MCF 10A (cell line): ENCODE measurements at regions not wholly inside any gene's neighbourhood (a gene's known extent, or its start where the extent isn't known, plus 50 kb on each side); places are given as distances from the start of the nearest gene placed in this dataset.

ENCODE experiments used
- BruUV-seq: library from RNA; stranded (reverse); fragments of 400-500 nt; replicated peaks from 2 replicates; lab custom pipeline; 2021; lab: Mats Ljungman, UMichigan
- CTCF ChIA-PET: fragments of 300-600 bp; sonication (Branson Sonifier 250); formaldehyde crosslinking; extraction: SDS; loops from one replicate; lab custom pipeline; 2021; ENCODE audit warnings: antibody characterized with exemption, inconsistent platforms; lab: Yijun Ruan, JAX
- POLR2A ChIA-PET: fragments of 300-600, 350-650 bp; sonication (Branson Sonifier 250); formaldehyde crosslinking; extraction: SDS; loops from one replicate; lab custom pipeline; 2020; ENCODE audit warnings: antibody characterized with exemption, inconsistent platforms; lab: Yijun Ruan, JAX
- DNase-seq: peaks from one replicate; pipeline ENCODE4 v3.0.0-alpha.2; 2018; ENCODE audit not compliant: unreplicated experiment
- H3K27ac Mint-ChIP-seq: one replicate; pipeline ENCODE4 v1.8.0; 2022; ENCODE audit warnings: mild to moderate bottlenecking, low read depth, mixed read lengths; ENCODE audit not compliant: unreplicated experiment
- H3K27me3 Mint-ChIP-seq: one replicate; pipeline ENCODE4 v1.8.0; 2022; ENCODE audit warnings: mixed read lengths; ENCODE audit not compliant: insufficient read depth, unreplicated experiment
- H3K36me3 Mint-ChIP-seq: one replicate; pipeline ENCODE4 v1.8.0; 2022; ENCODE audit warnings: mild to moderate bottlenecking, moderate library complexity, mixed read lengths; ENCODE audit not compliant: insufficient read depth, unreplicated experiment
- H3K4me1 Mint-ChIP-seq: one replicate; pipeline ENCODE4 v1.8.0; 2022; ENCODE audit warnings: mixed read lengths; ENCODE audit not compliant: insufficient read depth, unreplicated experiment
- H3K4me3 Mint-ChIP-seq: one replicate; pipeline ENCODE4 v1.8.0; 2022; ENCODE audit warnings: mild to moderate bottlenecking, moderate library complexity, mixed read lengths; ENCODE audit not compliant: unreplicated experiment
- H3K9me3 Mint-ChIP-seq: one replicate; pipeline ENCODE4 v1.8.0; 2022; ENCODE audit warnings: mixed read lengths; ENCODE audit not compliant: unreplicated experiment
- CTCF ChIP-seq: fragments of 200-600 bp; IDR thresholded peaks from one replicate; pipeline ENCODE4 v1.8.0; 2022; ENCODE audit warnings: antibody characterized with exemption, mild to moderate bottlenecking; ENCODE audit not compliant: unreplicated experiment
- intact Hi-C: fragments of 100-400 bp; cut with micrococcal nuclease; formaldehyde crosslinking; loops from 2 replicates; pipeline ENCODE4 v1.14.1; 2022

- Mint-ChIP-seq H3K36me3 (no peaks in the 10 kb centered on the region), H3K4me1 (no peaks in the 10 kb centered on the region), H3K27ac (no peak overlapping the region), H3K27me3 (no peaks in the 10 kb centered on the region), H3K4me3 (no peak overlapping the region), H3K9me3 (peaks cover 15% of the 10 kb centered on the region)
- ChIA-PET CTCF (interaction anchor here (0.6 kb wide), 1 partner anchor 267 kb away, joined by 5 read pairs; no protein-coding TSS in a partner anchor), POLR2A (no interaction called here)
- BruUV-seq = no TSS peak
- intact Hi-C loops = no loop called here
- DNase-seq = no peak
- TF ChIP-seq CTCF = no peak
These were observed 694.6 kb downstream of the SUCLG1 start for GRCh38 chr2:83764447-83765005.

- Mint-ChIP-seq H3K9me3 (peaks cover 6% of the 10 kb centered on the region), H3K27ac (no peak overlapping the region), H3K4me1 (no peaks in the 10 kb centered on the region), H3K36me3 (no peaks in the 10 kb centered on the region), H3K4me3 (no peak overlapping the region), H3K27me3 (no peaks in the 10 kb centered on the region)
- CTCF ChIA-PET = no interaction called here
- POLR2A ChIA-PET = no interaction called here
- DNase-seq = peak; percentile 2
- BruUV-seq = no TSS peak
- intact Hi-C loops = no loop called here
- no peak for TF ChIP-seq CTCF
These were observed 701.8 kb downstream of the SUCLG1 start for GRCh38 chr2:83757329-83757728.

- ChIA-PET CTCF (interaction anchor here (0.5 kb wide), 1 partner anchor 14 kb away, joined by 3 read pairs; no protein-coding TSS in a partner anchor), POLR2A (interaction anchor here (0.6 kb wide), 1 partner anchor 8 kb away, joined by 3 read pairs; no protein-coding TSS in a partner anchor)
- H3K4me3 Mint-ChIP-seq = no peak overlapping the region
- no peaks in the 10 kb centered on the region for H3K36me3 Mint-ChIP-seq
- no peak overlapping the region for H3K27ac Mint-ChIP-seq
- intact Hi-C loops = no loop called here
- no peaks in the 10 kb centered on the region for H3K27me3 Mint-ChIP-seq
- no peak for DNase-seq
- H3K9me3 Mint-ChIP-seq = peaks cover 6% of the 10 kb centered on the region
- BruUV-seq = no TSS peak
- no peaks in the 10 kb centered on the region for H3K4me1 Mint-ChIP-seq
- TF ChIP-seq CTCF = no peak
These were observed 702.9 kb downstream of the SUCLG1 start for GRCh38 chr2:83756219-83756618.

- no peak for TF ChIP-seq CTCF
- Mint-ChIP-seq H3K4me3 (no peak overlapping the region), H3K27me3 (no peaks in the 10 kb centered on the region), H3K9me3 (peaks cover 14% of the 10 kb centered on the region), H3K4me1 (peaks cover 13% of the 10 kb centered on the region), H3K27ac (no peak overlapping the region), H3K36me3 (no peaks in the 10 kb centered on the region)
- POLR2A ChIA-PET = no interaction called here
- intact Hi-C loops = loop anchor here (10.0 kb wide), 1 partner anchor 172 kb away; no protein-coding TSS in a partner anchor
- CTCF ChIA-PET = no interaction called here
- DNase-seq = no peak
- BruUV-seq = no TSS peak
These were observed 711.9 kb downstream of the SUCLG1 start for GRCh38 chr2:83747141-83747540.
